ENCODE measurements at regions not wholly inside any gene's neighbourhood (a gene's known extent, or its start where the extent isn't known, plus 50 kb on each side); places are given as distances from the start of the nearest gene placed in this dataset.

DNA sequence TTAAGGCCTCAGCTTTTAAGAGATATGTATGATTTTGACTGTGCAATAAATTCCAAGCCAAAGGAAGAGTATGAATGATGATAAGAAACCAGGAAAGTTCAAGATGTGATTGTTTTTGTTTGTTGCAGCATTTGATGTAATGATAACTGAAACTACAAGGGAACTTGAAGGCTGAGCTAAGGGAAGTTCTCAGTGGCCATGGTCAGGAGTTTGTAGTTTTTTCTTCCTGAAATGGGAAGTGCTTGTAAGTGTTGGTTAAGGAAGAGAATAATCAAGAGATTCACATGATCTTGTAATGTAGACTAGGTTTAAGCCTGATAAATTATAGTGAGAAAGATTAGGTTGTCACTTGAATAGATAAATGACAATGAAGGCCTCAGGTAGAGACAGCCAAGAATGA is 53.4 kb downstream of the PTCHD4 start:
- H3K4me1 Mint-ChIP-seq = no peaks in the 10 kb centered on the region

DNA sequence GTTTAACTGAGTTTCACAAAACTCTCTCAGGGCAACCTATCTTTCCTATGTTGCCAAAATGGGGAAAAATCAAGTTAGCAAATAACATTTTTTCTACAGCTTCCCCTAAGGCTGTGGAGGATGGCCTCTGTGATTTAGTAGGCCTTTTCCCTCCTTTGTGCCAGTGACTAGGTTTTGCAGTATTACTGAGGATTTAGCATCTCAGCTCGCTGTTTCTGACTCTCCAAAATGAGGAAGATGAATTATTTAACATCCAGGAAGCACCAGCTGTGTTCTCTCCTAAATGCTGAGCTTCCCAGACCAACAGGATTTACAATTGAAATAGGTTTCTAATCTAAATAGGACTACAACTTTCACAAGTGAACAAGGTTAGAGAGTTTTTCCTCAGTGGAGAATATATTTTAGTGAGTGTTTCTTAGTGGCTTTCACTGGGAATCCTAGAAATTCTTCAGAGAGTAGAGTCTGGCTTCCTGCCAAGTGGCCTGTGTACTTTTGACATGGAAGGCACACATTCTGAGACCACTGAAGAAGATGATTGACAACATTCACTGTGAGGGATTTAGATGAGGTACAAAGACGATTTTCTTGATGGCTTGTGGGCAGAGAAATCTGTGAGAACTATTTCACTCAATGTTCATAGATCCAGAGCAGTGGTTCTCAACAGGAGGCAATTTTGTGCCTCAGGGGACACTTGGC is 62.4 kb downstream of the PTCHD4 start:
- no peaks in the 10 kb centered on the region for H3K9me3 Mint-ChIP-seq
- no peak overlapping the region for H3K27ac Mint-ChIP-seq
- DNase-seq (ENCODE audit: low spot score in 2 of 2) = no peak
- H3K4me3 Mint-ChIP-seq = no peak overlapping the region
- no peak for ATAC-seq
- H3K36me3 Mint-ChIP-seq = no peaks in the 10 kb centered on the region
- no peaks in the 10 kb centered on the region for H3K4me1 Mint-ChIP-seq

More for the DNA sequence above, 53.4 kb downstream of the PTCHD4 start:
- Mint-ChIP-seq H3K4me3 (no peak overlapping the region), H3K9me3 (peaks cover 6% of the 10 kb centered on the region), H3K27ac (no peak overlapping the region), H3K36me3 (no peaks in the 10 kb centered on the region)
- DNase-seq (ENCODE audit: low spot score in 2 of 2) (no peak), ATAC-seq (no peak)

DNA sequence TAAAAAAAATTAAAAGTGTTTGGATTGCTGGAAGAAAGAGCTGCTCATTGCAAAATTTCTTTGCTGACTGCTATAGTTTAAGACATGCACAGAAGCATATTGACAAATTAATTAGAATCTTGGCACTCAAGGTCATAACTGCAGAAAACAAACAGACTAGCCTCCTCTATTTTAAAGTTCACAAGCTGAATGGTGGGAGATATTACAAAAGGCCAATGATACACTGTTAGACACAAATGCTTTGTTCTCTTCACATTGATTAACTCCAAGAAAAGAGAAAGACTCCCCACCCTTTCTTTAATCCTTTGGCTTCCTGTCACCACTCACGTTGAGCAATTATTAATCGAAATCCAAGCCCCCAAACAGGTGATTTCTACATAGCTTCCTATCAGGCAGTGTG is 69.1 kb downstream of the PTCHD4 start:
- H3K9me3 Mint-ChIP-seq = peaks cover 4% of the 10 kb centered on the region
- ATAC-seq (no peak), DNase-seq (ENCODE audit: low spot score in 2 of 2) (no peak)
- H3K27ac Mint-ChIP-seq = no peak overlapping the region
- no peaks in the 10 kb centered on the region for H3K4me1 Mint-ChIP-seq
- H3K4me3 Mint-ChIP-seq = no peak overlapping the region
- H3K36me3 Mint-ChIP-seq = no peaks in the 10 kb centered on the region

DNA sequence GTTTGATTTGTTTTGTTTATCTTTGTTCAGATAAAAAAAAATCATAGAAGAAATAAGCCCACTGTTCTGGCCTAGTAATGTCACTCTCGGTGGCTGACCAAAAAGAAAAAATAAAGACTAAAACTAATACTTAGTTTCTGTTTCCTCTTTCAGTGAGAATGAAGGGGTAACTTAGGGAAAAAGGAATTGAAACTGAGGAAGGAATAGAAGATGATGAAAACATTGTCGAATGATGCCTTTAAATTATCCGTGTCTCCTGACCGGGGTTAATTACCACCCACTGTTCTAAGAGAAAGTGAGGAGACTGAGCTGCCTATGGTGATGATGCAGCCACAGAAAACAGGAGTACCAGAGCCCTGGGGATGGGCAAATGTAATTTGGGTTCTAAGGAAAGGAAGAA is 73.1 kb downstream of the PTCHD4 start:
- no peak for ATAC-seq
- Mint-ChIP-seq H3K9me3 (peaks cover 4% of the 10 kb centered on the region), H3K4me3 (no peak overlapping the region), H3K36me3 (no peaks in the 10 kb centered on the region), H3K4me1 (no peaks in the 10 kb centered on the region), H3K27ac (no peak overlapping the region)
- no peak for DNase-seq (ENCODE audit: low spot score in 2 of 2)

DNA sequence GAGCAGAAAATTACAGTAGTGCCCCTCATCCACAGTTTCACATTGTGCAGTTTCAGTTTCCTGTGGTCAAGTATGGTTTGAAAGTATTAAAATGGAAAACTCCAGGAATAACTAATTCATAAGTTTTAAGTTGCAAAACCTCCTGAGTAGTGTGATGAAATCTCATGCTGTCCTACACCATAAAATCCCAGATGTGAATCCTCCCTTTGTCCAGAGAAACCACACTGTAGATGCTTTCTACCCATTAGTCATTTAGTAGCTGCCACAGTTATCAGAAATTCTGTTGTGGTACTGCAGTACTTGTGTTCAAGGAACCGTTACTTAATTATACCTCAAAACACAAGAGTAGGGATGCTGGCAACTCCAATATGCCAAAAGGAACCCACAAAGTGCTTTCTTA is 74.7 kb downstream of the PTCHD4 start:
- no peaks in the 10 kb centered on the region for H3K4me1 Mint-ChIP-seq
- H3K9me3 Mint-ChIP-seq = peaks cover 4% of the 10 kb centered on the region
- H3K4me3 Mint-ChIP-seq = no peak overlapping the region
- ATAC-seq (no peak), DNase-seq (ENCODE audit: low spot score in 2 of 2) (no peak)
- H3K27ac Mint-ChIP-seq = no peak overlapping the region
- no peaks in the 10 kb centered on the region for H3K36me3 Mint-ChIP-seq

DNA sequence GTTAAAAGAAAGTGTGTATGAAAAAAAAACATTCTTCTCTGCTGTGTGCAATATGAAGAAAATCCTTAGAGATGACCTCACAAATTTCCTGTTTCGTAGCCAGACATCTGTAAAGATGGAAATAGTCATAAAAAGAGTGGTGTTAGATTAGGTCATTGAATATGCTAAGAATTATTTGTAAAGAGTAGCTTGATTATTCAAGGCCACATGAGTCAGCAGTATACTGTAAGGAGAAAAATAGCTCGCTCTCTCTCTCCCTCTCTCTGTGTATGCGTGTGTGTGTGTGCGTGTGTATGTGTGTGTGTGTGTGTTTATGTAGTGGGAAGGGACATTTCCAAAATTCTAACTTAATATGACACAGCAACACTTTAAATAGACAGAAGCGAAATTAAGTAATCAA is 78.8 kb downstream of the PTCHD4 start:
- H3K36me3 Mint-ChIP-seq = no peaks in the 10 kb centered on the region
- DNase-seq (ENCODE audit: low spot score in 2 of 2) (no peak), ATAC-seq (no peak)
- H3K4me3 Mint-ChIP-seq = no peak overlapping the region
- H3K27ac Mint-ChIP-seq = no peak overlapping the region
- peaks cover 3% of the 10 kb centered on the region for H3K9me3 Mint-ChIP-seq
- H3K4me1 Mint-ChIP-seq = no peaks in the 10 kb centered on the region

DNA sequence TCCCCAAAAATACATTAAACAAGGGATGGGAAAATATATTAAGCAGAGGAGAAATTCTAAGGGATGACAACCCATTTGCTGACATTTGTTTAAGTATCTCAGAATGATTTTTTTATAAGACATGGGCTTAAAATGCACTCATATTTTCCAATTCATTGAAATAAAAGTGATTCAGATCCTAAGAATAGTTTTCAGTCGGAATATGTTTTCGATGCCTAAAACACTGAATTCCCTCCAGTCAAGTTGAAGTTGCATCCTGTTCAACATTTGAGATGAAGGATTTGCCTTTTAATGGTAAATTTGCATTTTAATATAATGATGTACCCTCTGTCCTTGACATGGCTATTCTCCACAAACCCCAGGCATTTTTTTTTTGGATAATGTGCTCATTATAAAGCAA is 79.3 kb downstream of the PTCHD4 start:
- Mint-ChIP-seq H3K27ac (no peak overlapping the region), H3K36me3 (no peaks in the 10 kb centered on the region), H3K4me3 (no peak overlapping the region), H3K4me1 (no peaks in the 10 kb centered on the region), H3K9me3 (peaks cover 3% of the 10 kb centered on the region)
- ATAC-seq (no peak), DNase-seq (ENCODE audit: low spot score in 2 of 2) (no peak)

DNA sequence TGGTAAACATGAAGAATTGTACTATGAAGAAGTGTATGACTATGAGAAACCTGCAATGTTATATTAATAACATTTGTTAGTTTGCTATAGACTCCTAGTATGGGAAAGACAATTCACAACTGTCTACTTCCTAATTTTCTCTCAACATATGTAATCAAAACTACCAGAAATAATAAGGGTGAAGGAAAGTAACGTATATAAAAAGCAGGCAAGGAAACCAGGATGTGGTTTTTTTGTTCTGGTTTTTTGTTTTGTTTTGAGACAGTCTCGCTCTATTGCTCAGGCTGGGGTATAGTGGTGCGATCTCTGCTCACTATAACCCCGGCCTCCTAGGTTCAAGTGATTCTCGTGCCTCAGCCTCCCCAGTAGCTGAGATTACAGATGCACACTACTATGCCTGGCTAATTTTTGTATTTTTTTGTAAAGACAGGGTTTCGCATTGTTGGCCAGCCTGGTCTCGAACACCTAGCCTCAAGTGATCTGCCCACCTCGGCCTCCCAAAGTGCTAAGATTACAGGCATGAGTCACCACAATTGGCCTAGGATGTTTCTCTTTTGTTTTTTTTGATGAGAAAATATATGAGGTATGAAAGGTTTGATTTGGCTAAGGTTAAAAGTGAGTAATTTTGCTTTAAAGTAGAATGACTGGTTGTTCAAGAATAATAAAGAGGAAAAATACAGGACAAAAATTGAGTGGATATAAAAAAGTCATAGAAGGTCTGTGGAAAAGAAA is 83.1 kb downstream of the PTCHD4 start:
- no peak overlapping the region for H3K4me3 Mint-ChIP-seq
- H3K4me1 Mint-ChIP-seq = no peaks in the 10 kb centered on the region
- ATAC-seq (no peak), DNase-seq (ENCODE audit: low spot score in 2 of 2) (no peak)
- H3K36me3 Mint-ChIP-seq = no peaks in the 10 kb centered on the region
- peaks cover 4% of the 10 kb centered on the region for H3K9me3 Mint-ChIP-seq
- H3K27ac Mint-ChIP-seq = no peak overlapping the region

DNA sequence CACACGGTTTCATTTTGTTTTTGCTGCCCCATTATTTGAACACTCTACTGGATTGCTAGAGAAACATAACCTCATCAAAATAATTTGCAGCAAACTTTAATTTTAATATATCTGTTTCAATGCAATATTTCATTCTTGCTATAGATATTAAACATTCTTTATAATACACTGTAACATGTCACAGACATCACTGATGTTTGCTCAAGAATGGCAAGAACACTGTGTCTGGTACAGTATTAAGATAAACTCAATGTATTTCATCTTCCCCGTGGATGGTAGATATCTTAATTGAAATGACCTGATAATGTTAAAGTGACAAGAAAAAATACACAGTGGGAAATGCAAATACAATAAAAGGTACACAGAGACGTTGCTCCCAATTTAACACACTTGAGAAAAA is 86.0 kb downstream of the PTCHD4 start:
- H3K36me3 Mint-ChIP-seq = no peaks in the 10 kb centered on the region
- peaks cover 2% of the 10 kb centered on the region for H3K9me3 Mint-ChIP-seq
- no peak overlapping the region for H3K4me3 Mint-ChIP-seq
- H3K27ac Mint-ChIP-seq = no peak overlapping the region
- no peak for ATAC-seq
- H3K4me1 Mint-ChIP-seq = no peaks in the 10 kb centered on the region
- DNase-seq (ENCODE audit: low spot score in 2 of 2) = no peak

DNA sequence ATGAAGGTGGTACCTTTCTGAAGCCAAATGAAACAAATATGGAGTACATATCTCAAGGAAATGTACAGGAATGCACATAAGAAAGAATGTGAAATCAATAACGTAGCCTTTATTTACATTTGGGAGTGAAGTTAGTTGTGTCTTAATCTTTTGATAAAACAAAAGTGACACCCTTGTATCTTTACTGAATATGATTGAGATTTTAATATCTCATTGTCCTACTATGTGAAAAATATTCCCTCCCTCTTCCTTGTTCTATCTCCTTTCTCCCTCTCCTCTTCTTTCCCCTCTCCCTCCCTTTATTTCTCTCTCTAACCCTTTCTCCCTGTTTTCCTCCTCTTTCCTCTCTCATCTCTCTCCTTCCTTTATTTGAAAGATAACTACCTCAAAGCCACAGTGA is 89.1 kb downstream of the PTCHD4 start:
- ATAC-seq = no peak
- Mint-ChIP-seq H3K27ac (no peak overlapping the region), H3K9me3 (peaks cover 2% of the 10 kb centered on the region), H3K4me1 (no peaks in the 10 kb centered on the region), H3K4me3 (no peak overlapping the region), H3K36me3 (no peaks in the 10 kb centered on the region)
- no peak for DNase-seq (ENCODE audit: low spot score in 2 of 2)

DNA sequence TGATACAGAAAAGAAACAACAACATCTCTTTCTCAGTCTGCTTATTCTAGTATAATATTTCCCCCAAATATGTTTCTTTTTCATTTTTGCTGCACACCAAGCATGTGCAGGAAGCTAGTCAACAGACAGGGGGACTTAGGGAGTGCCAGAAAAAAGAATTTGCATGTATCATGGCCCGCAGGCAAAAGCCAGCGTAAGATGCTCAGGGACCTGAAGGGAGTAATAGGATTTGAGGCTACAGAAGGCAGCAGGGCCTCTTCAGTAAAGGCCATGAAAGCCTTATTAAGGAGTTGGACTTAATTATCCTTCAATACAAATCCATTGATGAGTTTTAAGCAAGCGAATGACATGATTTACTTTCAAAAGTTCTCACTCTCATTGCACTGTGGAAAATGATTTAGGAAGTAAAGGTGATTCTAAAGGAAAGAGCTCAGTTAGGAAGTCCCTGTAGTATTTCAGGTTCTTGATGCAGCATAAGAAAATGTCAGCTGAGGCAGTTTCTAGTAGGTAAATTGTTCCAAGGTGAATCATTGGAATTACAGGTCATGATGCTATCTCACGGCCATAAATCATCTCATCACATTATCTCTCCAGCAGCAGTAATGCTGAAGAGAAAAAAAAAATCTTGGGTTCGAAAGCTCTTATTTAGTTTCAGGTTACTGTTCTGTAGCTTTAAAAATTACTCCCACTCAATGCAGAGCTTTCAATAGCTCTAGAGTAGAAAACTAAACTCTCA is 94.8 kb downstream of the PTCHD4 start:
- no peak for DNase-seq (ENCODE audit: low spot score in 2 of 2)
- no peak overlapping the region for H3K27ac Mint-ChIP-seq
- ATAC-seq = no peak
- H3K36me3 Mint-ChIP-seq = no peaks in the 10 kb centered on the region
- H3K4me1 Mint-ChIP-seq = no peaks in the 10 kb centered on the region
- no peak overlapping the region for H3K4me3 Mint-ChIP-seq
- H3K9me3 Mint-ChIP-seq = no peaks in the 10 kb centered on the region

DNA sequence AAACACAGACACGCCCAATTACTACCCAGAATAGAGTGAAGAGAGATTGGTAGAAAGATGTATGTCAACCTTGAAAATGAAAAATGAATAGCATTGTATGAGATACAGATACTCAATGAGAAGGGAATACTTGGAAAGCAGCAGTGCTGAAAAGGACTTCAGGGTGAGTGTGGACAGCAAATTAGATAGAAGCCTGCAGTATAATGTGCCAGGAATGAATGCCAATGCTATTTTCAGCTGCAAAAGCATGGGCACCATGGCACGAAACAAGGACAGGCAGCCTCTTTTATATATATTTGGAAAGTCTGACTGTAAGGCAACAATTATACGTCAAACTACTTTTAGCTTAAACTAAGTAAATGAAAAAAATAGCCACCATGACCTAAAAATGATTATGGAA is 118.2 kb downstream of the PTCHD4 start:
- Mint-ChIP-seq H3K4me1 (no peaks in the 10 kb centered on the region), H3K36me3 (no peaks in the 10 kb centered on the region), H3K9me3 (peaks cover 7% of the 10 kb centered on the region), H3K4me3 (no peak overlapping the region), H3K27ac (no peak overlapping the region)
- ATAC-seq = no peak
- DNase-seq (ENCODE audit: low spot score in 2 of 2) = no peak

DNA sequence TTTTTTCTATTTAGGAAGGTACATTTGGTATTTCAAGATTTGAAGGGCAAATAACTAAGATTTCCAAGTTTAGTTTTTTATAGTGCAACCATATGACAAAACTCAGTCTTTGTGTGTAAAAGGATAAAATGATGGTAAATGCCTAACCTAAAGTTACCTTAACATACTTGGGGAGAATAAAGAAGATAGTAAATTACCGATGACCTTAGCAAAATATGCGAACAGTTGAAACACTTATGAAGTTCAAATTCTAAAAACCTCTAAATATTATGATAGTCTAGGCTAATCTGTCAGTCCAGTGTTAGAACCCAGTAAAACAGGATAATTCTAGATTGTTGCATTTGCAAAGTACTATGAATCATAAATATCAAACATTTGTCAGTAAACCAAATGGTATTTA is 127.5 kb downstream of the PTCHD4 start:
- Mint-ChIP-seq H3K4me1 (no peaks in the 10 kb centered on the region), H3K36me3 (no peaks in the 10 kb centered on the region), H3K4me3 (no peak overlapping the region), H3K9me3 (no peaks in the 10 kb centered on the region), H3K27ac (no peak overlapping the region)
- no peak for ATAC-seq
- no peak for DNase-seq (ENCODE audit: low spot score in 2 of 2)

DNA sequence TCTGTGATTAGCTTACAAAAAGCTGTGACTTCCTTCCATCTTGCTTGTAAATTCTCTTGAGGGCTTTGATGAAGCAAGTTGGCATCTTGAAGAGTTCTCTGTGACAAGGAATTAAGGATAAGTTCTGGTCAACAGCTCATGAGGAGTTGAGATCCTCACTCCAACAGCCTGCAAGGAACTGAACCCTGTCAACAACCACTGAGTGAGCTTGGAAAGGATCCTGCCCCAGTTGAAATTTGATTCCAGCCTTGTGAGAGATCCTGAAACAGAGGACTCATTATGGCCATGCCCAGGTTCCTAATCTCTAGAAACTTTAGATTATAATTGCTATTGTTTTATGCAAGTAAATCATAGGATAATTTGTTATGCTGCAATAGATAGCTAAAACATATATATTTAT is 133.7 kb downstream of the PTCHD4 start:
- H3K4me3 Mint-ChIP-seq = no peak overlapping the region
- no peaks in the 10 kb centered on the region for H3K4me1 Mint-ChIP-seq
- DNase-seq (ENCODE audit: low spot score in 2 of 2) (no peak), ATAC-seq (no peak)
- no peaks in the 10 kb centered on the region for H3K36me3 Mint-ChIP-seq
- H3K9me3 Mint-ChIP-seq = peaks cover 4% of the 10 kb centered on the region
- H3K27ac Mint-ChIP-seq = no peak overlapping the region

DNA sequence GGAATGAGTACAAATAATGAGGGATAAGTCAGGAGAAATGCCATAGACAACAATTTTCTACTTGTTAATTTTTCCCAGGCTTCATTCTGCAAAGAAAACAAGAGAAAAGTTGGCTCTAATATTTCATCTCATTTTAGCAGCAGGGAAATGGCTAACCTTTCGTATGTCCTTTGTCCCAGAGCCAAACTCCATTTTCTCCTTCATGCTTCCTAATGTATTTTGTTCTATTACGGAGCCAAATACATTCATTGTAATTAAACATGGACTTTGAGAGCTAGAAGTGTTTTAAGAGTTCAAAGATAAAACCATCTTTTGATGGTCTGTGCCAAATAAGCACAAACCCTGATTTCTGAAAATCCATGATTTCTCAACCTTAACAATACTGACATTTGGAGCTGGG is 136.9 kb downstream of the PTCHD4 start:
- no peak overlapping the region for H3K27ac Mint-ChIP-seq
- no peak for ATAC-seq
- DNase-seq (ENCODE audit: low spot score in 2 of 2) = no peak
- peaks cover 6% of the 10 kb centered on the region for H3K9me3 Mint-ChIP-seq
- no peaks in the 10 kb centered on the region for H3K36me3 Mint-ChIP-seq
- no peak overlapping the region for H3K4me3 Mint-ChIP-seq
- no peaks in the 10 kb centered on the region for H3K4me1 Mint-ChIP-seq

DNA sequence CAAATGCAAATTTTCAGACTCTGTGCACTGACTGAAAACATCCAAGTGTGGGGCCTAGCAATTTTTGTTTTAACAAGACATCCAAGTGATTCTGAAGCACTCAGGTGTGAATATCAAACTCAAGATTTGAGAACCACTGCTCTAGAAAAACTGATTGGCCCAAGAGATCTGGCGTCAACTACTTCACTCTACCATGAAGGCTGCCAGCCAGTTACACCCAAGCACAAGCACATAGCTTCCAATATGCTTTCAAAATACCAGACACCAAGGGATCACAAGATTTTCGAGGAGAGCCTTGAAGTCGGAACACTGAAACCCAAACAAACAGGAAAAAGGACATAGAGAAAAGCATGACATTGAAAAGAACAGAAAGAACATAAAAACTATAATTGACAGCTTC is 140.2 kb downstream of the PTCHD4 start:
- H3K36me3 Mint-ChIP-seq = no peaks in the 10 kb centered on the region
- no peak for ATAC-seq
- no peak overlapping the region for H3K27ac Mint-ChIP-seq
- no peak overlapping the region for H3K4me3 Mint-ChIP-seq
- H3K9me3 Mint-ChIP-seq = peaks cover 3% of the 10 kb centered on the region
- H3K4me1 Mint-ChIP-seq = no peaks in the 10 kb centered on the region
- no peak for DNase-seq (ENCODE audit: low spot score in 2 of 2)
